B cell (primary cell): ENCODE measurements at regions not wholly inside any gene's neighbourhood (a gene's known extent, or its start where the extent isn't known, plus 50 kb on each side); places are given as distances from the start of the nearest gene placed in this dataset.

Experiments used
- ATAC-seq: fragments of 200-7000 bp; cut with Tn5 transposase; one replicate; pipeline ENCODE4 v1.10.0; 2021; ENCODE audit warnings: low read depth, mild to moderate bottlenecking, moderate number of reproducible peaks, moderate library complexity
- CTCF ChIA-PET: fragments of 350-600 bp; sonication (Branson Sonifier 250); formaldehyde crosslinking; loops from one replicate; lab custom pipeline; 2021; ENCODE audit warnings: antibody characterized with exemption, inconsistent platforms; lab: Charles Lee
- POLR2A ChIA-PET: fragments of 350-600 bp; sonication (Branson Sonifier 250); formaldehyde crosslinking; loops from one replicate; lab custom pipeline; 2021; ENCODE audit warnings: antibody characterized with exemption; lab: Charles Lee
- DNase-seq: peaks from one replicate; pipeline ENCODE4 v3.0.0; 2013
- H2AFZ ChIP-seq: 2 replicates; pipeline ENCODE4 v1.6.1; 2012; ENCODE audit warnings: mild to moderate bottlenecking, low read depth, low read length; ENCODE audit not compliant: insufficient read depth, poor library complexity, severe bottlenecking
- H3K27ac ChIP-seq, 2 donors: 1 replicate in 1 of 2; 2 replicates in 1 of 2; pipeline ENCODE4 v1.5.1; 2012 to 2013; ENCODE audit warnings: low read length in 2 of 2, mild to moderate bottlenecking in 2 of 2, moderate library complexity in 1 of 2
- H3K27me3 ChIP-seq, 4 experiments: fragments of 200-600 bp in 1 of 4; sonication (generic) in 1 of 4; replicated peaks in 1 of 4; 1 replicate in 2 of 4; 2 replicates in 2 of 4; pipeline versions ENCODE4 v1.6.1 to v1.7.0; 2013 to 2016; ENCODE audit warnings: low read length in 3 of 4, mild to moderate bottlenecking in 2 of 4, mixed read lengths in 1 of 4, moderate library complexity in 1 of 4; ENCODE audit not compliant: insufficient read depth in 4 of 4, control insufficient read depth in 3 of 4; ENCODE audit errors: control extremely low read depth in 1 of 4
- H3K36me3 ChIP-seq, 2 experiments: replicated peaks in 1 of 2; 1 replicate in 1 of 2; 2 replicates in 1 of 2; pipeline versions ENCODE4 v1.6.1 to v1.7.1; 2013; ENCODE audit warnings: low read length in 1 of 2; ENCODE audit not compliant: insufficient read depth in 2 of 2, control insufficient read depth in 1 of 2; ENCODE audit errors: control extremely low read depth in 1 of 2, extremely low read depth in 1 of 2
- H3K4me1 ChIP-seq, 2 donors: fragments of 200-600 bp in 1 of 2; sonication (generic) in 1 of 2; 1 replicate in 1 of 2; 2 replicates in 1 of 2; pipeline versions ENCODE4 v1.5.1 to v1.6.1; 2013 to 2017; ENCODE audit warnings: low read length in 2 of 2; ENCODE audit not compliant: control insufficient read depth in 2 of 2, insufficient read depth in 2 of 2
- H3K4me2 ChIP-seq: replicated peaks from 2 replicates; pipeline ENCODE3; 2012; ENCODE audit warnings: mild to moderate bottlenecking, low read depth, low read length; ENCODE audit not compliant: poor library complexity, severe bottlenecking
- H3K4me3 ChIP-seq, 5 experiments: fragments of 200-600 bp in 1 of 5; sonication (generic) in 1 of 5; 1 replicate in 3 of 5; 2 replicates in 2 of 5; pipeline versions ENCODE4 v1.5.1 to v1.7.0; 2011 to 2016; ENCODE audit warnings: low read length in 4 of 5, mild to moderate bottlenecking in 4 of 5, low read depth in 2 of 5, control low read depth in 1 of 5, moderate library complexity in 1 of 5; ENCODE audit not compliant: insufficient read depth in 1 of 5; ENCODE audit errors: control extremely low read depth in 1 of 5, extremely low read depth in 1 of 5
- H3K79me2 ChIP-seq: fragments of 200-600 bp; sonication (generic); one replicate; pipeline ENCODE4 v1.6.0; 2016; ENCODE audit warnings: low read length; ENCODE audit not compliant: control insufficient read depth, insufficient read depth
- H3K9ac ChIP-seq: fragments of 200-600 bp; sonication (generic); 2 replicates; pipeline ENCODE4 v1.6.1; 2017; ENCODE audit warnings: mild to moderate bottlenecking, low read length, moderate library complexity
- H3K9me3 ChIP-seq, 3 donors: one replicate each; pipeline versions ENCODE4 v1.6.1 to v1.7.1; 2013; ENCODE audit warnings: low read length in 2 of 3; ENCODE audit not compliant: control insufficient read depth in 2 of 3, insufficient read depth in 1 of 3; ENCODE audit errors: control extremely low read depth in 1 of 3
- H4K20me1 ChIP-seq: 2 replicates; pipeline ENCODE4 v1.6.0; 2012; ENCODE audit warnings: mild to moderate bottlenecking, low read length; ENCODE audit not compliant: insufficient read depth, control insufficient read depth, poor library complexity, severe bottlenecking
- H3K27ac Mint-ChIP-seq: one replicate; pipeline ENCODE4 v1.8.0; 2021; ENCODE audit warnings: mixed read lengths
- H3K27me3 Mint-ChIP-seq: one replicate; pipeline ENCODE4 v1.8.0; 2021; ENCODE audit warnings: mixed read lengths
- H3K4me1 Mint-ChIP-seq: one replicate; pipeline ENCODE4 v1.8.0; 2021; ENCODE audit warnings: mixed read lengths
- H3K4me3 Mint-ChIP-seq: one replicate; pipeline ENCODE4 v1.8.0; 2021; ENCODE audit warnings: mixed read lengths
- H3K9me3 Mint-ChIP-seq: one replicate; pipeline ENCODE4 v1.8.0; 2022; ENCODE audit warnings: mixed read lengths; ENCODE audit not compliant: insufficient read depth
- EZH2 ChIP-seq: IDR thresholded peaks from 2 replicates; pipeline ENCODE4 v1.6.1; 2012; ENCODE audit warnings: borderline replicate concordance, low read depth, mild to moderate bottlenecking, moderate library complexity, low read length; ENCODE audit not compliant: insufficient read depth, poor library complexity, severe bottlenecking
- WGBS: methylation state at CpG from one replicate; pipeline ENCODE4 v1.1.5; 2013; ENCODE audit warnings: missing lambda C conversion rate; ENCODE audit not compliant: insufficient coverage; 5-methylcytosine and 5-hydroxymethylcytosine counted together
- intact Hi-C: fragments of 100-400 bp; cut with micrococcal nuclease; formaldehyde crosslinking; loops from one replicate; pipeline ENCODE4 v1.10.0; 2022
- TF ChIP-seq, protein P1 (sequence below): fragments of 200-600 bp; IDR thresholded peaks from one replicate; pipeline ENCODE4 v1.8.0; 2022; ENCODE audit warnings: antibody characterized with exemption, mild to moderate bottlenecking

- no peak overlapping the region for H3K4me3 ChIP-seq
- H3K27ac Mint-ChIP-seq: no peak overlapping the region
- no peaks in the 10 kb centered on the region for H3K4me1 ChIP-seq
- no peaks in the 10 kb centered on the region for H3K4me1 Mint-ChIP-seq
- POLR2A ChIA-PET: no interaction called here
- no peak overlapping the region for H3K9ac ChIP-seq
- no peaks in the 10 kb centered on the region for H4K20me1 ChIP-seq
- no peaks in the 10 kb centered on the region for H3K36me3 ChIP-seq
- peaks cover 3% of the 10 kb centered on the region for H3K27me3 Mint-ChIP-seq
- H3K9me3 ChIP-seq: peaks cover 0 to 6% (median 0%) of the 10 kb centered on the region in 3 donors
- no peak for ATAC-seq
- no peaks in the 10 kb centered on the region for H3K27me3 ChIP-seq
- H3K4me3 Mint-ChIP-seq: no peak overlapping the region
- no peaks in the 10 kb centered on the region for H3K9me3 Mint-ChIP-seq
- DNase-seq: no peak
- TF ChIP-seq, protein P1, sequence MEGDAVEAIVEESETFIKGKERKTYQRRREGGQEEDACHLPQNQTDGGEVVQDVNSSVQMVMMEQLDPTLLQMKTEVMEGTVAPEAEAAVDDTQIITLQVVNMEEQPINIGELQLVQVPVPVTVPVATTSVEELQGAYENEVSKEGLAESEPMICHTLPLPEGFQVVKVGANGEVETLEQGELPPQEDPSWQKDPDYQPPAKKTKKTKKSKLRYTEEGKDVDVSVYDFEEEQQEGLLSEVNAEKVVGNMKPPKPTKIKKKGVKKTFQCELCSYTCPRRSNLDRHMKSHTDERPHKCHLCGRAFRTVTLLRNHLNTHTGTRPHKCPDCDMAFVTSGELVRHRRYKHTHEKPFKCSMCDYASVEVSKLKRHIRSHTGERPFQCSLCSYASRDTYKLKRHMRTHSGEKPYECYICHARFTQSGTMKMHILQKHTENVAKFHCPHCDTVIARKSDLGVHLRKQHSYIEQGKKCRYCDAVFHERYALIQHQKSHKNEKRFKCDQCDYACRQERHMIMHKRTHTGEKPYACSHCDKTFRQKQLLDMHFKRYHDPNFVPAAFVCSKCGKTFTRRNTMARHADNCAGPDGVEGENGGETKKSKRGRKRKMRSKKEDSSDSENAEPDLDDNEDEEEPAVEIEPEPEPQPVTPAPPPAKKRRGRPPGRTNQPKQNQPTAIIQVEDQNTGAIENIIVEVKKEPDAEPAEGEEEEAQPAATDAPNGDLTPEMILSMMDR: no peak
- no peak for TF ChIP-seq EZH2
- WGBS: 79% methylated on average over 2 of the region's 5 CpGs
- H3K79me2 ChIP-seq: no peaks in the 10 kb centered on the region
- H2AFZ ChIP-seq: no peak overlapping the region
- no peak overlapping the region for H3K4me2 ChIP-seq
- CTCF ChIA-PET: interaction anchor here (0.6 kb wide), 1 partner anchor 490 kb away, joined by 3 read pairs; no protein-coding TSS in a partner anchor
- H3K27ac ChIP-seq: no peak overlapping the region
- intact Hi-C loops: no loop called here
Observed at GRCh38 chr1:183724350-183725042, 71.4 kb upstream of the APOBEC4 start.

- no peak for TF ChIP-seq EZH2
- TF ChIP-seq, protein P1: no peak
- Histone ChIP-seq H3K36me3 (no peaks in the 10 kb centered on the region), H3K4me3 (no peak overlapping the region), H3K27me3 (no peaks in the 10 kb centered on the region), H2AFZ (no peak overlapping the region), H3K4me1 (no peaks in the 10 kb centered on the region), H3K4me2 (no peak overlapping the region), H3K9me3 (peaks cover 0 to 6% (median 0%) of the 10 kb centered on the region in 3 donors), H3K9ac (no peak overlapping the region), H4K20me1 (no peaks in the 10 kb centered on the region), H3K79me2 (no peaks in the 10 kb centered on the region), H3K27ac (no peak overlapping the region)
- WGBS: 100% methylated on average over 1 of the region's 2 CpGs
- H3K27me3 Mint-ChIP-seq: peaks cover 3% of the 10 kb centered on the region
- POLR2A ChIA-PET: no interaction called here
- H3K4me1 Mint-ChIP-seq: no peaks in the 10 kb centered on the region
- ATAC-seq (no peak), DNase-seq (no peak)
- H3K9me3 Mint-ChIP-seq: no peaks in the 10 kb centered on the region
- CTCF ChIA-PET: no interaction called here
- H3K27ac Mint-ChIP-seq: no peak overlapping the region
- no peak overlapping the region for H3K4me3 Mint-ChIP-seq
- intact Hi-C loops: no loop called here
Observed at GRCh38 chr1:183723571-183723970, 70.5 kb upstream of the APOBEC4 start.
